8988T (cell line): ENCODE measurements at regions not wholly inside any gene's neighbourhood (a gene's known extent, or its start where the extent isn't known, plus 50 kb on each side); places are given as distances from the start of the nearest gene placed in this dataset.
"Not testable (repeated sequence)": the region's sequence is repeated elsewhere in the genome, so short reads cannot be mapped to it uniquely, and the experiment has no call there.

Experiments
- DNase-seq: peaks from one replicate; pipeline ENCODE4 v3.0.0; 2011

DNA sequence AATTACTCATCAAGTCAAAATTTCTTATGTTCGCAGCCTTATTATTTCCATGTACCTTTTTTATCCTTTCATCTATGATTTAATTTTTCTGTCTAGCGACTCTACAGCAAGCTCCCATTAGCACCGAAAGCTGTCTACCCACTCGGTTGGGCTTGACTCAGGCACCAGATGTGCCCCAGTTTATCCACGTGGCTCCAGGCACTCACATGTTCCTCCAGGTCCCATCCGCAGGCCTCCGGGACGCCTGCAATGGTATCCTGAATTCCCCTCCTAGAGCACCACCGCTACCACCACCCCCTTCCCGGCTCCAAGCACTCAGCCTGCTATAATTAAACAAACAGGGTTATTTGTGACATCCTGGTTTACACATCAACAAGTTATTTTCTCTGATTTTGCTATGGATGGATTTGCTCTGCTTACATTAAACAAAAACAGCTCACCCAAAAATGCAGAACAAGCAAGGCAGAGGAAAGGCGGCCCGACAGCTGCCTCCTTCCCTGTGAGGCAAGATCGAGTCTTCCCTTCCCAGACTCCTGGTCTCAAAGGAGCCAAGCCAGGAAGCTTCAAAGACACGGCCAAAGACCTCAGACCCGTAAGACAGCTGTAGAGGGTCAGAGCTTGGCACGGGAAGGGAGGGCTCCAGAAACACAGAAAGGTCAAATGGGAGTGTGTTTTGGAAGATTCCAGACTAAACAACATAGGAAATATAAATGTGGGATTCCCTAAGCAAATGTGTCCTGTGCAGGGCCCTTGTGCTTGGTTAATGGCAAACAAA is 253.8 kb downstream of the TTC8 start:
- no peak for DNase-seq

DNA sequence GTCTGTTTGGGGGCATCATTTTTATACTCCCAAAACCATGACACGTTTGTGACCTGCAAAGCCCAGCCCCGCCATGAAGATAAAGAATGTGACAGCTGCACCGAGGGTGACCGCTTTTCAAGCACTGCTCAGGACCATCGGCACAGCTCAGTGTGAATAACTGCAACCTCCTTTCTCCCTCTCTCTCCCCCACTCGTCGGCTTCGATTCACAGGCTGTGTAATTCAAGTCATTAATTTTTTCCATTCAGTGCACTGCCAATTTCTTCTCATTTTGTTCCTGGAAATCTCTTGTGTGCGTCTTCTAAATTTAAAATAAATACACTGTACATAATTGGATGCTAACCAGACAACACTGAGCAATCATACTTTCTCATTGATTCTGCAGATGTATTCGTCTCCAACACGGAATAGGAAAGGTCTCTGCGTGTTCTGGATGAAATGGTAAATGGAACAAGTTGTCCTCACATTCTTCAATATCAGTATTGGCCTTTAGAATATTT is 260.8 kb downstream of the TTC8 start:
- no peak for DNase-seq

DNA sequence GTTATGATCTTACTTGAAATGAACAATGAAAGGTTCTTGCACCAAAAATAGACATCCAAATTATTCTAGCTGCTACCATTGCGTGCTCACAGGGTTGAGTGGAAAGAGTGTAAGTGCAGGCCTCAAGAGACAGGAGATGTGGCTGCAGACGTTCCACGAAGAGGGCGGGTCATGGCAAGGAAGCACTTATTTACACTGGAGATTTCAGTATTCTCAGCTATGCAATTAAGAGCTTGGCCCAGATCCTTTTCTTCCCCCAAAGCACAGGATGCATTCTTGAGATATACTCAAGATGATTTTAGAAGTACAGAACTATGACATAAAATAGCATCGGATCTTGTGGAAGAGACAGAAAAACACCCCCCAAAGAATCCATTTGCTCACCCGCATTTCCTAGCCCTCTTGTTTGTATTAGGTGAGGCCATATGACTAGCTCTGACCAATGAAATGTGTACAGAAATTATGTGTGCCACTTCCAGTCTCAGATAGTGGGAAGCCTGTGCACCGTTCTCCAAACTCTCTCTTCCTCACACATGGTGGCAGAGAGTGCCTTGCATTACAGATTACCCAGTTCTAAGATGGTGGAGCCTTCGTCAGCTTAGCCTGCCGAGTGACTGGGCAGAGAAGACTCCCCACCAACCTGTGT is 261.4 kb downstream of the TTC8 start:
- DNase-seq, result no peak

DNA sequence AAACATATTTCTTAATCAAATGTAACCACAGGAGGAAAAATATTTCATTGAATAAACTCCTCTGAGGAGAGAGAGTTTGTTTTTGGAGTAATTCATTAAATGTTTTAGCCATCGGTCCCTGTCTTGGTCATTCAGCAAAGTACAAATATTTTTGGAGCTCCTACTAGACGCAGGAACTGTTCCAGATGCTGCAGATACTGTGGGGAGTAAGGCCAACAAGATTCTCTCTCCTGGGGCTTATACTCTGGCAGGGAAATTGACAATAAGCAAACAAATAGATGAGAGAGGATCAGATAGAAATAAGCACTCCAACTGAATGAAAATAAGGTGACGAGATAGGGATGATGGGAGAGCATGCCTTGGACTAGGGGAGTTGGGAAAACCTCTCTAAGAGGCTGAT is 264.1 kb downstream of the TTC8 start:
- no peak for DNase-seq

DNA sequence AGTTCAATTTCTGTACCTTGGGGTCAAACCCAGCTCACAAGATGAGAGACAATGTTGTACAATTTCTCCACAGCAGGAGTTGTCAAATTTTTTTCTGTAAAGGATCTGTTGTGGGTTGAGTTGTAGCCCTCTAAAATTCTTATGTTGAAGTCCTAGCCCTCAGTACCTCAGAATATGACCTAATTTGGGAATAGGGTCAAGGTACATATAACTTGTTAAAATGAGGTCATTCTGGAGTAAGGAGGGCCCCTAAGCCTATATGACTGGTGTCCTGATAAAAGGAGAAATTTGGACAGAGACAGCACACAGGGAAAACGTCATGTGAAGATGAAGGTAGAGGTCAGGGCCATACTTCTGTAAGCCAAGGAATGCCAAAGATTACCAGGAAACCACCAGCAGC is 264.9 kb downstream of the TTC8 start:
- no peak for DNase-seq

DNA sequence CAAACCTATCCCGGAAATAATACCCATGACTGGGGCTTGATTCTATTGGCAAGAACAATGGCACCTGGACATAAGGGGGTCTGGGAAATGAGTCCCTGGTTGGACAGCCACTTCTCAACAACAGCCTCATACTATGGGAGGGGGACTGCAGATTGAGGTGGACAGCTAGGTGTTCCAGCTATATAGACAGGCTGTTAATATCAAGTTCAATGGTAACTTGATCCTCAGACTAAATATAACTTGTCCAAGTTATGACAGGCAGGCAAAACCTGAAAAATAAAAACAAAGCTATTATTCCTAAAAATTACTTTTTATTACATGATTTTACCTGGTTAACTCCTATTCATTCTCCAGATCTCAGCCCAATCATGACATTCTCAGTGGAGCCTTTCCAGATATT is 267.3 kb downstream of the TTC8 start:
- DNase-seq, result no peak

DNA sequence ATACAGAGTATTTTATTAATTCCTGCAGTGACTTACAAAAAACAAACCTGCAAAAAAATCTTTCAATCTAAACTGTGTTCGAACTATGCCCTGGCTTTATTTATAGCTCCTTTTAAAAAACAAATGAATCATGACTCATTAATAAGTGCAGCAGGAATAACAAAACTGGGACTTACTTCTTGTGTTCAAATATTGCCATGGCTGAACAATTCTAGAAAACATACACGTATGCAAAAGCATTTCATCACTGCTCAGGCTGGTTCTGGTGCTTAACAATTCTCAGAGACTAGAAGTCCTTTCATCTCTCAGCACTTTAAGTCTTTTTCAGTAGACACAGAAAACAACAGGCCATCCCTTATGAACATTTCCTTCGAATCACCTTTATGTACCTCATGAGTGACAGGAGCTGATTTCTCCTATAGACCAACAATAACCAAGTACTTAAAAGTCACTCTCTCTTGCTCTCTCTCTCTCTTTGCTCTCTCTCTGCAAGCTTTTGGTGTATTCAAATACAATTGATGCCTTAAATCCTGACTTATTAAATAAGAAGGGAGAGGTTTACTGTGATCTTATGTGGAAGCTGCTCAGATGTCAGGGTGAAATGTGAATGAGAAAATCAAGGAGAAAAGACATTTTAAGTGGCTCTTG is 268.8 kb downstream of the TTC8 start:
- DNase-seq, result no peak

DNA sequence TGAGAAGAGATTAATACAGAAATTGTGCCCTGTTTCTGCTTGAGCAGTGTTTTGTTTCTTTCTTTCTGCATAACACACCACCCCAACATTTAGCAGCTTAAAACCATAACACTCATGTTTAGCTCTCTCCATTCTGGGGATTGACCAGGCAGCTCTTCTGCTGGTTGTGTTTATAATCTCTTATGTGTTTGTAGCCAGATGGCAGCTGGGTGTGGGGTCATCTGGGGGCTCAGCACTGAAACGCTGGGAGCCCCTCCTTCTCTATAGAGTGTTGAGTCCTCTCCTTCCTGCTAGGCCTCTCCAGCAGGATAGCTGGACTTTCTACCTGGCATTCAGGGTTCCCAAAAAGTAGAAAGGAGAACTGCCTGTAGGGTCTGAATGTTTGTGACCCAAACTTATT is 270.6 kb downstream of the TTC8 start:
- DNase-seq, result no peak

DNA sequence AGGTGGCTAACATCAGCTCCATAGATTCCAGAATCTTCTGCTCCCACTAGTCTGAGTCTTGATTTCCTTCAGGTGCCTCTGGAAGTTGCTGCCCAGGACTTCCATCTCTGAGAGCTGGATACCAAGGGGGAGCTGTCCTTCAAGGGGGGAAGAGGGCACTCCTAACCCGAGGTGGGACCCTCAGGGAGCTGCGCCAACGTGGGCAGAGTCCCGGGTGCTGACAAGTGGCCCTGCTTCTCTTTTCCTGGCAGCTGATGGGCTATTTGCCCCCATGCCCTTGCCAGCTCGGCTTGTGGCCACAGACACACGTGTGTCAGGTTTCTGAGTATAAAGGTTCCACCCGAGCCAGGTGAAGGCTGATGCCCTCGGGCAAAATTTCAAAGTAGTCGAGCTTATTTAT is 272.5 kb downstream of the TTC8 start:
- DNase-seq, result no peak

DNA sequence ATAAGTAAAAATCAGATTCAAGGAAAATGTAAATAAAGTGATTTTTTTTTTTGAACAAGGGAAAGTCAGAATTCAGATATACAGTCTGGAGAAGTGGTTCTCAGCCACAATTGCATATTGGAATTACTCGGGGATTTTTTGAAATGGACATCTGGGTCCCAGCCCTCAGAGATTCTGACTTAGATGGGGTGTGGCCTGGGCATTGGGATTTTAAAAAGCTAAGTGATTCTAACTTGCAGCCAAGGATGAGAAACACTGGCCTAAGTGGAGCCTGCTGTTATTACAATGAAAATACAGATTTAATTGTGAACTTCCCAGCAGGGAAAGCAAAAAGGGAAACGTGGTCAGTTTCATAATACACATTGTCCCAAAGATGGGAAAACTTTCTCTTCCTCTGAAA is 273.8 kb downstream of the TTC8 start:
- DNase-seq, result no peak

DNA sequence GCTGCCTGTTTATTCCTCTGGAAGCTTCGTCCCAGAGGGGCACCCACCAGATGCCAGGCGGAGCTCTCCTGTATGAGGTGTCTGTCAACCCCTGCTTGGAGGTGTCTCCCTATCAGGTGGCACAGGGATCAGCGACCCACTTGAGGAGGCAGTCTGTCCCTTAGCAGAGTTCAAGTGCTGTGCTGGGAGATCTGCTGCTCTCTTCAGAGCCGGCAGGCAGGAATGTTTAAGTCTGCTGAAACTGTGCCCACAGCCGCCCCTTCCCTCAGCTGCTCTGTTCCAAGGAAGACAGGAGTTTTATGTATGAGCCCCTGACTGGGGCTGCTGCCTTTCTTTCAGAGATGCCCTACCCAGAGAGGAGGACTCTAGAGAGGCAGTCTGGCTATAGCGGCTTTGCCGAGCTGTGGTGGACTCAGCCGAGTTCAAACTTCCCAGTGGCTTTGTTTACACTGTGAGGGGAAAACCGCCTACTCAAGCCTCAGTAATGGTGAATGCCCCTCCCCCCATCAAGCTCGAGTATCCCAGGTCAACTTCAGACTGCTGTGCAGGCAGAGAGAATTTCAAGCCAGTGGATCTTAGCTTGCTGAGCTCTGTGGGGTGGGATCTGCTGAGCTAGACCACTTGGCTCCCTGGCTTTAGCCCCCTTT is 279.8 kb downstream of the TTC8 start:
- DNase-seq, result not testable (repeated sequence)

DNA sequence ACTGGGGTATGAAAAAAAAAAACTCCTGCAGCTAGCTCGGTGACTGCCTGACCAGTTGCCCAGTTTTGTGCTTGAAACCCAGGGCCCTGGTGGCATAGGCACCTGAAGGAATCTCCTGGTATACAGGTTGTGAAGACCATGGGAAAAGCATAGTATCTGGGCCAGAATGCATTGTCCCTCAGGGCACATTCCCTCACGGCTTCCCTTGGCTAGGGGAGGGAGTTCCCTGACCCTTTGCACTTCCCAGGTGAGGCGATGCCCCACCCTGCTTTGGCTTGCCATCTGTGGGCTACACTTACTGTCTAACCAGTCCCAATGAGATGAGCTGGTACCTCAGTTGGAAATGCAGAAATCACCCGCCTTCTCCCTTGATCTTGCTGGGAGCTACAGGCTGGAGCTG is 280.4 kb downstream of the TTC8 start:
- not testable (repeated sequence) for DNase-seq
